IMR-90 (cell line): ENCODE measurements at regions not wholly inside any gene's neighbourhood (a gene's known extent, or its start where the extent isn't known, plus 50 kb on each side); places are given as distances from the start of the nearest gene placed in this dataset.
"Not testable (repeated sequence)": the region's sequence is repeated elsewhere in the genome, so short reads cannot be mapped to it uniquely, and the experiment has no call there.

Source experiments
- ATAC-seq: fragments of 200-7000 bp; cut with Tn5 transposase; 2 replicates; pipeline ENCODE4 v1.9.1; 2020; ENCODE audit warnings: low read depth, mild to moderate bottlenecking, moderate library complexity
- BruUV-seq: library from RNA; stranded (reverse); fragments of 400-500 nt; replicated peaks from 2 replicates; lab custom pipeline; 2021; lab: Mats Ljungman, UMichigan
- CTCF ChIA-PET: fragments of 300-600 bp; formaldehyde crosslinking; extraction: SDS; loops from one replicate; lab custom pipeline; 2021; ENCODE audit warnings: antibody characterized with exemption; lab: Yijun Ruan, JAX
- POLR2A ChIA-PET: fragments of 300-600 bp; sonication (Branson Sonifier 250); formaldehyde crosslinking; loops from one replicate; lab custom pipeline; 2022; ENCODE audit warnings: antibody characterized with exemption; ENCODE audit not compliant: unreplicated experiment; lab: Charles Lee
- DNase-seq: peaks from one replicate; pipeline ENCODE4 v3.0.0; 2013
- H2AFZ ChIP-seq: replicated peaks from 2 replicates; pipeline ENCODE3; 2013; ENCODE audit warnings: low read length, mild to moderate bottlenecking; ENCODE audit not compliant: poor library complexity
- H2AK5ac ChIP-seq: 2 replicates; pipeline ENCODE4 v1.6.1; 2013; ENCODE audit warnings: low read depth, low read length, inconsistent platforms
- H2AK9ac ChIP-seq: replicated peaks from 2 replicates; pipeline ENCODE3; 2013; ENCODE audit warnings: mild to moderate bottlenecking, low read depth, low read length, moderate library complexity; ENCODE audit not compliant: poor library complexity
- H2BK120ac ChIP-seq: 2 replicates; pipeline ENCODE4 v1.6.1; 2013; ENCODE audit warnings: low read depth, low read length, inconsistent platforms
- H2BK15ac ChIP-seq: 3 replicates; pipeline ENCODE4 v1.6.1; 2013; ENCODE audit warnings: low read depth, low read length, inconsistent platforms
- H2BK20ac ChIP-seq: 2 replicates; pipeline ENCODE4 v1.6.1; 2013; ENCODE audit warnings: low read depth, mild to moderate bottlenecking, inconsistent platforms, low read length, moderate library complexity
- H2BK5ac ChIP-seq: 2 replicates; pipeline ENCODE4 v1.6.1; 2013; ENCODE audit warnings: mild to moderate bottlenecking, low read depth, low read length, inconsistent platforms; ENCODE audit not compliant: poor library complexity, severe bottlenecking
- H3K14ac ChIP-seq: replicated peaks from 2 replicates; pipeline ENCODE4 v1.6.1; 2013; ENCODE audit warnings: low read depth, low read length, inconsistent platforms
- H3K18ac ChIP-seq: 2 replicates; pipeline ENCODE4 v1.6.1; 2013; ENCODE audit warnings: low read depth, low read length, control low read depth
- H3K23ac ChIP-seq: 2 replicates; pipeline ENCODE4 v1.6.1; 2013; ENCODE audit warnings: low read depth, low read length, inconsistent platforms
- H3K27ac ChIP-seq: 2 replicates; pipeline ENCODE4 v1.5.1; 2013; ENCODE audit warnings: mild to moderate bottlenecking, control low read depth, low read length; ENCODE audit not compliant: insufficient read depth
- H3K27me3 ChIP-seq: 2 replicates; pipeline ENCODE4 v1.6.1; 2013; ENCODE audit warnings: low read length; ENCODE audit not compliant: control insufficient read depth, insufficient read depth
- H3K36me3 ChIP-seq: 2 replicates; pipeline ENCODE4 v1.6.1; 2013; ENCODE audit warnings: low read length, mixed read lengths; ENCODE audit not compliant: control insufficient read depth, insufficient read depth
- H3K4ac ChIP-seq: 2 replicates; pipeline ENCODE4 v1.6.1; 2013; ENCODE audit warnings: low read depth, low read length, inconsistent platforms
- H3K4me1 ChIP-seq: 2 replicates; pipeline ENCODE4 v1.6.1; 2013; ENCODE audit warnings: low read length, mixed read lengths; ENCODE audit not compliant: control insufficient read depth, insufficient read depth
- H3K4me2 ChIP-seq: 2 replicates; pipeline ENCODE4 v1.6.1; 2013; ENCODE audit warnings: low read depth, mild to moderate bottlenecking, control low read depth, low read length, moderate library complexity
- H3K4me3 ChIP-seq: 2 replicates; pipeline ENCODE4 v1.5.1; 2013; ENCODE audit warnings: low read depth, mild to moderate bottlenecking, control low read depth, low read length, moderate library complexity; ENCODE audit not compliant: insufficient read depth
- H3K56ac ChIP-seq: 2 replicates; pipeline ENCODE4 v1.6.1; 2013; ENCODE audit warnings: low read length, inconsistent platforms; ENCODE audit not compliant: insufficient read depth; ENCODE audit errors: extremely low read depth
- H3K79me1 ChIP-seq, 2 experiments: 2 replicates each; pipeline ENCODE4 v1.6.1; 2013; ENCODE audit warnings: low read length in 2 of 2, inconsistent platforms in 1 of 2, low read depth in 1 of 2
- H3K9ac ChIP-seq: 2 replicates; pipeline ENCODE4 v1.6.1; 2013; ENCODE audit warnings: low read depth, low read length, control low read depth
- H3K9me1 ChIP-seq: 2 replicates; pipeline ENCODE4 v1.6.1; 2013; ENCODE audit warnings: low read length, inconsistent platforms; ENCODE audit not compliant: insufficient read depth
- H3K9me3 ChIP-seq: 2 replicates; pipeline ENCODE4 v1.6.1; 2013; ENCODE audit warnings: low read length; ENCODE audit not compliant: control insufficient read depth, insufficient read depth
- H4K20me1 ChIP-seq: 2 replicates; pipeline ENCODE4 v1.6.1; 2013; ENCODE audit warnings: low read length, inconsistent platforms; ENCODE audit not compliant: insufficient read depth
- H4K5ac ChIP-seq: 2 replicates; pipeline ENCODE4 v1.6.1; 2013; ENCODE audit warnings: mild to moderate bottlenecking, low read depth, low read length, control low read depth
- H4K8ac ChIP-seq, 2 experiments: 2 replicates each; pipeline ENCODE4 v1.6.1; 2013; ENCODE audit warnings: low read depth in 2 of 2, low read length in 2 of 2, control low read depth in 1 of 2, inconsistent platforms in 1 of 2
- H4K91ac ChIP-seq: 2 replicates; pipeline ENCODE4 v1.6.1; 2013; ENCODE audit warnings: low read depth, low read length, inconsistent platforms; ENCODE audit not compliant: insufficient read depth
- NFE2L2 ChIP-seq: fragments of 150-350 bp; IDR thresholded peaks from 2 replicates; pipeline ENCODE4 v1.6.1; 2016; ENCODE audit warnings: low read depth, mild to moderate bottlenecking, low read length
- WGBS, 2 experiments: methylation state at CpG; one replicate each; pipeline versions ENCODE4 v1.1.5 to v1.1.7; 2013; ENCODE audit warnings: missing lambda C conversion rate in 2 of 2; ENCODE audit not compliant: insufficient read length in 1 of 2; ENCODE audit errors: extremely low coverage in 2 of 2; 5-methylcytosine and 5-hydroxymethylcytosine counted together
- dilution Hi-C: fragments of 300-500 bp; cut with HindIII; formaldehyde crosslinking; loops from one replicate; pipeline ENCODE4 v1.14.3; 2018; ENCODE audit warnings: low sequenced_read_pairs; ENCODE audit not compliant: unreplicated experiment
- in situ Hi-C: fragments of 300-500 bp; cut with MboI; formaldehyde crosslinking; loops from 3 replicates; pipeline ENCODE4 v1.14.3; 2019; ENCODE audit warnings: low sequenced_read_pairs, inconsistent platforms, mixed read lengths
- intact Hi-C: fragments of 100-400 bp; cut with micrococcal nuclease; formaldehyde crosslinking; loops from 2 replicates; pipeline ENCODE4 v1.10.0; 2022

GRCh38 chr12:91636721-91637120 is 454.1 kb upstream of the DCN start:
- no peaks in the 10 kb centered on the region for H3K9me1 ChIP-seq
- dilution Hi-C loops (no loop called here), in situ Hi-C loops (no loop called here), intact Hi-C loops (no loop called here)
- H3K9ac ChIP-seq = no peak overlapping the region
- H3K79me1 ChIP-seq = no peaks in the 10 kb centered on the region
- CTCF ChIA-PET = interaction anchor here (0.7 kb wide), 1 partner anchor 210 kb away, joined by 4 read pairs; no protein-coding TSS in a partner anchor
- no peak overlapping the region for H2AK5ac ChIP-seq
- no TSS peak for BruUV-seq
- no peak overlapping the region for H4K8ac ChIP-seq
- H4K20me1 ChIP-seq = no peaks in the 10 kb centered on the region
- H3K4me3 ChIP-seq = no peak overlapping the region
- no peak overlapping the region for H3K56ac ChIP-seq
- no peak overlapping the region for H2BK20ac ChIP-seq
- H2BK120ac ChIP-seq = no peak overlapping the region
- no peak overlapping the region for H2AK9ac ChIP-seq
- H2BK15ac ChIP-seq = no peak overlapping the region
- ATAC-seq = no peak
- H2BK5ac ChIP-seq = no peak overlapping the region
- H3K4me1 ChIP-seq = no peaks in the 10 kb centered on the region
- TF ChIP-seq NFE2L2 = no peak
- H3K23ac ChIP-seq = no peak overlapping the region
- no peak overlapping the region for H3K4me2 ChIP-seq
- no peak overlapping the region for H4K5ac ChIP-seq
- no peak overlapping the region for H3K4ac ChIP-seq
- 80% methylated on average over 1 of the region's 4 CpGs; no CpG with 5 or more reads in 1 of the 2 experiments for WGBS, 2 experiments
- H3K27me3 ChIP-seq = no peaks in the 10 kb centered on the region
- no peak overlapping the region for H3K18ac ChIP-seq
- POLR2A ChIA-PET = no interaction called here
- DNase-seq = no peak
- no peaks in the 10 kb centered on the region for H3K36me3 ChIP-seq
- no peak overlapping the region for H4K91ac ChIP-seq
- no peaks in the 10 kb centered on the region for H3K9me3 ChIP-seq
- H3K27ac ChIP-seq = no peak overlapping the region
- no peak overlapping the region for H3K14ac ChIP-seq
- H2AFZ ChIP-seq = no peak overlapping the region

GRCh38 chr12:91634386-91634713 is 451.7 kb upstream of the DCN start:
- H2AFZ ChIP-seq, H3K79me1 ChIP-seq, in situ Hi-C loops, H4K20me1 ChIP-seq, H3K9me1 ChIP-seq, H2AK9ac ChIP-seq, H3K36me3 ChIP-seq, ATAC-seq, H4K5ac ChIP-seq, H3K23ac ChIP-seq, H4K91ac ChIP-seq, CTCF ChIA-PET, dilution Hi-C loops, H3K27ac ChIP-seq, DNase-seq, intact Hi-C loops, H3K4me1 ChIP-seq, H2BK5ac ChIP-seq, H3K56ac ChIP-seq, H2BK15ac ChIP-seq, H3K9me3 ChIP-seq, H4K8ac ChIP-seq, H3K4me2 ChIP-seq, H3K4me3 ChIP-seq, BruUV-seq, H2AK5ac ChIP-seq, H2BK120ac ChIP-seq, POLR2A ChIA-PET, H3K9ac ChIP-seq, H3K27me3 ChIP-seq, H3K14ac ChIP-seq, H3K4ac ChIP-seq, H3K18ac ChIP-seq, H2BK20ac ChIP-seq: not testable (repeated sequence)
- WGBS, 2 experiments = no CpG with 5 or more reads among the region's 3 CpGs
